ENCODE measurements at regions not wholly inside any gene's neighbourhood (a gene's known extent, or its start where the extent isn't known, plus 50 kb on each side); places are given as distances from the start of the nearest gene placed in this dataset.
"Not testable (repeated sequence)": the region's sequence is repeated elsewhere in the genome, so short reads cannot be mapped to it uniquely, and the experiment has no call there.

DNA sequence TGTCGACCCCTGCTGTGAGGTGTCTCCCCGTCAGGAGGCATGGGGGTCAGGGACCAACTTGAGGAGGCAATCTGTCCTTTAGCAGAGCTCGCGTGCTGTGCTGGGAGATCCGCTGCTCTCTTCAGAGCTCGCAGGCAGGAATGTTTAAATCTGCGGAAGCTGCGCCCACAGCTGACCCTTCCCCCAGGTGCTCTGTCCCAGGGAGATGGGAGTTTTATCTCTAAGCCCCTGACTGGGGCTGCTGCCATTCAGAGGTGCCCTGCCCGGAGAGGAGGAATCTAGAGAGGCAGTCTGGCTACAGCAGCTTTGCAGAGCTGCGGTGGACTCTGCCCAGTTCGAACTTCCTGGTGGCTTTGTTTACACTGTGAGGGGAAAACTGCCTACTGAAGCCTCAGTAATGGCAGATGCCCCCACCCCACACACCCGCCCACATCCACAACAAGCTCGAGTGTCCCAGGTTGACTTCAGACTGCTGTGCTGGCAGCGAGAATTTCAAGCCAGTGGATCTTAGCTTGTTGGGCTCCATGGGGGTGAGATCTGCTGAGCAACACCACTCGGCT lies 133.1 kb downstream of the CENPC start:
- not testable (repeated sequence) for TF ChIP-seq POLR2AphosphoS5, POLR2A (IDR thresholded peaks at IDR 0.05)

All from breast epithelium (tissue), 3 donors.